ENCODE measurements at regions not wholly inside any gene's neighbourhood (a gene's known extent, or its start where the extent isn't known, plus 50 kb on each side); places are given as distances from the start of the nearest gene placed in this dataset.
A peak's percentile ranks its signal among the peaks of the same experiment; 100 is the strongest.

GRCh38 chr6:19515939-19516338 lies 321.2 kb upstream of the ID4 start:
- Histone ChIP-seq H3K9me3 (peaks cover 12 to 55% (median 38%) of the 10 kb centered on the region in 4 donors), H3K36me3 (no peaks in the 10 kb centered on the region), H3K27me3 (no peaks in the 10 kb centered on the region), H3K4me3 (no peak overlapping the region), H3K4me1 (no peaks in the 10 kb centered on the region), H3K27ac (no peak overlapping the region)
- WGBS, 5 donors, result 87 to 96% (median 95%) methylated on average over 4 of the region's 4 CpGs
- DNase-seq, result no peak
- intact Hi-C loops (cut with DNase I; ENCODE audit: low total_unique reads), result no loop called here
- TF ChIP-seq POLR2AphosphoS5 (IDR thresholded peaks at IDR 0.05) (no peak), POLR2A (IDR thresholded peaks at IDR 0.05) (no peak)

- peaks cover 0 to 7% (median 0%) of the 10 kb centered on the region in 4 donors for H3K4me1 ChIP-seq
- no peak overlapping the region for H3K4me3 ChIP-seq
- TF ChIP-seq POLR2A (IDR thresholded peaks at IDR 0.05) (no peak), EP300 (IDR thresholded peaks at IDR 0.05) (no peak), POLR2AphosphoS5 (IDR thresholded peaks at IDR 0.05) (no peak), CTCF (IDR thresholded peaks at IDR 0.05) (no peak)
- no peaks in the 10 kb centered on the region for H3K36me3 ChIP-seq
- H3K9me3 ChIP-seq, result peaks cover 7 to 28% (median 21%) of the 10 kb centered on the region in 4 donors
- intact Hi-C loops (cut with DNase I; ENCODE audit: low total_unique reads), result no loop called here
- H3K27me3 ChIP-seq, result no peaks in the 10 kb centered on the region
- DNase-seq, result no peak
- no peak overlapping the region for H3K27ac ChIP-seq
- WGBS, 5 donors, result 52 to 85% (median 73%) methylated on average over 2 of the region's 2 CpGs
Observed at GRCh38 chr6:19519941-19520340, 317.2 kb upstream of the ID4 start.

- intact Hi-C loops (cut with DNase I; ENCODE audit: low total_unique reads), result no loop called here
- WGBS, 5 donors, result 69 to 81% (median 74%) methylated on average over 2 of the region's 2 CpGs
- no peak for TF ChIP-seq POLR2AphosphoS5 (IDR thresholded peaks at IDR 0.05)
- TF ChIP-seq CTCF (IDR thresholded peaks at IDR 0.05), result no peak
- no peak for TF ChIP-seq POLR2A (IDR thresholded peaks at IDR 0.05)
Observed at GRCh38 chr6:19524366-19525186, 312.6 kb upstream of the ID4 start.

GRCh38 chr6:19525673-19526072 lies 311.5 kb upstream of the ID4 start:
- Histone ChIP-seq H3K4me1 (peaks cover 0 to 8% (median 0%) of the 10 kb centered on the region in 4 donors), H3K9me3 (no peaks in the 10 kb centered on the region), H3K27ac (no peak overlapping the region), H3K4me3 (no peak overlapping the region), H3K36me3 (no peaks in the 10 kb centered on the region), H3K27me3 (no peaks in the 10 kb centered on the region)
- DNase-seq, result peak in 1 of 2 donors; percentile 49
- 62 to 83% (median 74%) methylated on average over 3 of the region's 3 CpGs for WGBS, 5 donors
- TF ChIP-seq POLR2AphosphoS5 (IDR thresholded peaks at IDR 0.05) (no peak), CTCF (IDR thresholded peaks at IDR 0.05) (no peak), POLR2A (IDR thresholded peaks at IDR 0.05) (no peak), EP300 (IDR thresholded peaks at IDR 0.05) (no peak)
- intact Hi-C loops (cut with DNase I; ENCODE audit: low total_unique reads), result no loop called here

More at GRCh38 chr6:19524366-19525186, 312.6 kb upstream of the ID4 start:
- Histone ChIP-seq H3K9me3 (no peaks in the 10 kb centered on the region), H3K4me3 (no peak overlapping the region), H3K27me3 (no peaks in the 10 kb centered on the region), H3K4me1 (peaks cover 0 to 8% (median 0%) of the 10 kb centered on the region in 4 donors), H3K36me3 (no peaks in the 10 kb centered on the region), H3K27ac (no peak overlapping the region)
- no peak for DNase-seq

- no peaks in the 10 kb centered on the region for H3K9me3 ChIP-seq
- no peak for DNase-seq
- TF ChIP-seq POLR2AphosphoS5 (IDR thresholded peaks at IDR 0.05) (no peak), POLR2A (IDR thresholded peaks at IDR 0.05) (no peak), CTCF (IDR thresholded peaks at IDR 0.05) (no peak), EP300 (IDR thresholded peaks at IDR 0.05) (no peak)
- no peaks in the 10 kb centered on the region for H3K36me3 ChIP-seq
- 81 to 97% (median 88%) methylated on average over 1 of the region's 1 CpG for WGBS, 5 donors
- H3K4me1 ChIP-seq, result no peaks in the 10 kb centered on the region
- H3K27ac ChIP-seq, result no peak overlapping the region
- intact Hi-C loops (cut with DNase I; ENCODE audit: low total_unique reads), result no loop called here
- no peak overlapping the region for H3K4me3 ChIP-seq
- no peaks in the 10 kb centered on the region for H3K27me3 ChIP-seq
Observed at GRCh38 chr6:19530188-19530587, 307.0 kb upstream of the ID4 start.
